IMR-90 (cell line): ENCODE measurements at regions not wholly inside any gene's neighbourhood (a gene's known extent, or its start where the extent isn't known, plus 50 kb on each side); places are given as distances from the start of the nearest gene placed in this dataset.

Experiments used
- ATAC-seq: fragments of 200-7000 bp; cut with Tn5 transposase; 2 replicates; pipeline ENCODE4 v1.9.1; 2020; ENCODE audit warnings: low read depth, mild to moderate bottlenecking, moderate library complexity
- BruUV-seq: library from RNA; stranded (reverse); fragments of 400-500 nt; replicated peaks from 2 replicates; lab custom pipeline; 2021; lab: Mats Ljungman, UMichigan
- CTCF ChIA-PET: fragments of 300-600 bp; formaldehyde crosslinking; extraction: SDS; loops from one replicate; lab custom pipeline; 2021; ENCODE audit warnings: antibody characterized with exemption; lab: Yijun Ruan, JAX
- POLR2A ChIA-PET: fragments of 300-600 bp; sonication (Branson Sonifier 250); formaldehyde crosslinking; loops from one replicate; lab custom pipeline; 2022; ENCODE audit warnings: antibody characterized with exemption; ENCODE audit not compliant: unreplicated experiment; lab: Charles Lee
- DNase-seq: peaks from one replicate; pipeline ENCODE4 v3.0.0; 2013
- H2AFZ ChIP-seq: replicated peaks from 2 replicates; pipeline ENCODE3; 2013; ENCODE audit warnings: low read length, mild to moderate bottlenecking; ENCODE audit not compliant: poor library complexity
- H2AK5ac ChIP-seq: 2 replicates; pipeline ENCODE4 v1.6.1; 2013; ENCODE audit warnings: low read depth, low read length, inconsistent platforms
- H2AK9ac ChIP-seq: replicated peaks from 2 replicates; pipeline ENCODE3; 2013; ENCODE audit warnings: mild to moderate bottlenecking, low read depth, low read length, moderate library complexity; ENCODE audit not compliant: poor library complexity
- H2BK120ac ChIP-seq: 2 replicates; pipeline ENCODE4 v1.6.1; 2013; ENCODE audit warnings: low read depth, low read length, inconsistent platforms
- H2BK15ac ChIP-seq: 3 replicates; pipeline ENCODE4 v1.6.1; 2013; ENCODE audit warnings: low read depth, low read length, inconsistent platforms
- H2BK20ac ChIP-seq: 2 replicates; pipeline ENCODE4 v1.6.1; 2013; ENCODE audit warnings: low read depth, mild to moderate bottlenecking, inconsistent platforms, low read length, moderate library complexity
- H2BK5ac ChIP-seq: 2 replicates; pipeline ENCODE4 v1.6.1; 2013; ENCODE audit warnings: mild to moderate bottlenecking, low read depth, low read length, inconsistent platforms; ENCODE audit not compliant: poor library complexity, severe bottlenecking
- H3K14ac ChIP-seq: replicated peaks from 2 replicates; pipeline ENCODE4 v1.6.1; 2013; ENCODE audit warnings: low read depth, low read length, inconsistent platforms
- H3K18ac ChIP-seq: 2 replicates; pipeline ENCODE4 v1.6.1; 2013; ENCODE audit warnings: low read depth, low read length, control low read depth
- H3K23ac ChIP-seq: 2 replicates; pipeline ENCODE4 v1.6.1; 2013; ENCODE audit warnings: low read depth, low read length, inconsistent platforms
- H3K27ac ChIP-seq: 2 replicates; pipeline ENCODE4 v1.5.1; 2013; ENCODE audit warnings: mild to moderate bottlenecking, control low read depth, low read length; ENCODE audit not compliant: insufficient read depth
- H3K27me3 ChIP-seq: 2 replicates; pipeline ENCODE4 v1.6.1; 2013; ENCODE audit warnings: low read length; ENCODE audit not compliant: control insufficient read depth, insufficient read depth
- H3K36me3 ChIP-seq: 2 replicates; pipeline ENCODE4 v1.6.1; 2013; ENCODE audit warnings: low read length, mixed read lengths; ENCODE audit not compliant: control insufficient read depth, insufficient read depth
- H3K4ac ChIP-seq: 2 replicates; pipeline ENCODE4 v1.6.1; 2013; ENCODE audit warnings: low read depth, low read length, inconsistent platforms
- H3K4me1 ChIP-seq: 2 replicates; pipeline ENCODE4 v1.6.1; 2013; ENCODE audit warnings: low read length, mixed read lengths; ENCODE audit not compliant: control insufficient read depth, insufficient read depth
- H3K4me2 ChIP-seq: 2 replicates; pipeline ENCODE4 v1.6.1; 2013; ENCODE audit warnings: low read depth, mild to moderate bottlenecking, control low read depth, low read length, moderate library complexity
- H3K4me3 ChIP-seq: 2 replicates; pipeline ENCODE4 v1.5.1; 2013; ENCODE audit warnings: low read depth, mild to moderate bottlenecking, control low read depth, low read length, moderate library complexity; ENCODE audit not compliant: insufficient read depth
- H3K56ac ChIP-seq: 2 replicates; pipeline ENCODE4 v1.6.1; 2013; ENCODE audit warnings: low read length, inconsistent platforms; ENCODE audit not compliant: insufficient read depth; ENCODE audit errors: extremely low read depth
- H3K79me1 ChIP-seq, 2 experiments: 2 replicates each; pipeline ENCODE4 v1.6.1; 2013; ENCODE audit warnings: low read length in 2 of 2, inconsistent platforms in 1 of 2, low read depth in 1 of 2
- H3K9ac ChIP-seq: 2 replicates; pipeline ENCODE4 v1.6.1; 2013; ENCODE audit warnings: low read depth, low read length, control low read depth
- H3K9me1 ChIP-seq: 2 replicates; pipeline ENCODE4 v1.6.1; 2013; ENCODE audit warnings: low read length, inconsistent platforms; ENCODE audit not compliant: insufficient read depth
- H3K9me3 ChIP-seq: 2 replicates; pipeline ENCODE4 v1.6.1; 2013; ENCODE audit warnings: low read length; ENCODE audit not compliant: control insufficient read depth, insufficient read depth
- H4K20me1 ChIP-seq: 2 replicates; pipeline ENCODE4 v1.6.1; 2013; ENCODE audit warnings: low read length, inconsistent platforms; ENCODE audit not compliant: insufficient read depth
- H4K5ac ChIP-seq: 2 replicates; pipeline ENCODE4 v1.6.1; 2013; ENCODE audit warnings: mild to moderate bottlenecking, low read depth, low read length, control low read depth
- H4K8ac ChIP-seq, 2 experiments: 2 replicates each; pipeline ENCODE4 v1.6.1; 2013; ENCODE audit warnings: low read depth in 2 of 2, low read length in 2 of 2, control low read depth in 1 of 2, inconsistent platforms in 1 of 2
- H4K91ac ChIP-seq: 2 replicates; pipeline ENCODE4 v1.6.1; 2013; ENCODE audit warnings: low read depth, low read length, inconsistent platforms; ENCODE audit not compliant: insufficient read depth
- BHLHE40 ChIP-seq: fragments of 150-350 bp; IDR thresholded peaks from 2 replicates; pipeline ENCODE4 v1.6.1; 2016; ENCODE audit warnings: mild to moderate bottlenecking, low read depth, low read length
- CEBPB ChIP-seq: IDR thresholded peaks from 2 replicates; pipeline ENCODE4 v1.6.1; 2012; ENCODE audit warnings: low read depth, low read length, improper control_type of control experiment
- CHD1 ChIP-seq: IDR thresholded peaks from 2 replicates; pipeline ENCODE4 v1.6.1; 2012; ENCODE audit warnings: low read depth, low read length, improper control_type of control experiment
- FOS ChIP-seq: fragments of 150-350 bp; IDR thresholded peaks from 2 replicates; pipeline ENCODE4 v1.6.1; 2016; ENCODE audit warnings: low read depth, low read length
- MAFK ChIP-seq: IDR thresholded peaks from 2 replicates; pipeline ENCODE4 v1.6.1; 2012; ENCODE audit warnings: low read depth, low read length, improper control_type of control experiment
- MAZ ChIP-seq: IDR thresholded peaks from 2 replicates; pipeline ENCODE4 v1.6.1; 2012; ENCODE audit warnings: low read depth, mild to moderate bottlenecking, low read length, improper control_type of control experiment, moderate library complexity, borderline replicate concordance
- MXI1 ChIP-seq: IDR thresholded peaks from 2 replicates; pipeline ENCODE4 v1.6.1; 2012; ENCODE audit warnings: low read depth, mild to moderate bottlenecking, low read length, moderate library complexity, borderline replicate concordance
- NFE2L2 ChIP-seq: fragments of 150-350 bp; IDR thresholded peaks from 2 replicates; pipeline ENCODE4 v1.6.1; 2016; ENCODE audit warnings: low read depth, mild to moderate bottlenecking, low read length
- POLR2A ChIP-seq: IDR thresholded peaks from 2 replicates; pipeline ENCODE4 v1.6.1; 2012; ENCODE audit warnings: mild to moderate bottlenecking, low read depth, low read length
- RAD21 ChIP-seq: IDR thresholded peaks from 2 replicates; pipeline ENCODE4 v1.6.1; 2012; ENCODE audit warnings: low read length, improper control_type of control experiment
- RCOR1 ChIP-seq: IDR thresholded peaks from 2 replicates; pipeline ENCODE4 v1.6.1; 2012; ENCODE audit warnings: mild to moderate bottlenecking, low read length, improper control_type of control experiment; ENCODE audit not compliant: insufficient replicate concordance
- RFX5 ChIP-seq: IDR thresholded peaks from 2 replicates; pipeline ENCODE4 v1.8.0; 2012; ENCODE audit warnings: low read depth, mild to moderate bottlenecking, low read length, moderate library complexity
- SMC3 ChIP-seq: fragments of 150-350 bp; IDR thresholded peaks from 2 replicates; pipeline ENCODE4 v1.6.1; 2016; ENCODE audit warnings: low read depth, mild to moderate bottlenecking, antibody characterized with exemption, low read length, moderate library complexity
- WGBS, 2 experiments: methylation state at CpG; one replicate each; pipeline versions ENCODE4 v1.1.5 to v1.1.7; 2013; ENCODE audit warnings: missing lambda C conversion rate in 2 of 2; ENCODE audit not compliant: insufficient read length in 1 of 2; ENCODE audit errors: extremely low coverage in 2 of 2; 5-methylcytosine and 5-hydroxymethylcytosine counted together
- dilution Hi-C: fragments of 300-500 bp; cut with HindIII; formaldehyde crosslinking; loops from one replicate; pipeline ENCODE4 v1.14.3; 2018; ENCODE audit warnings: low sequenced_read_pairs; ENCODE audit not compliant: unreplicated experiment
- in situ Hi-C: fragments of 300-500 bp; cut with MboI; formaldehyde crosslinking; loops from 3 replicates; pipeline ENCODE4 v1.14.3; 2019; ENCODE audit warnings: low sequenced_read_pairs, inconsistent platforms, mixed read lengths
- intact Hi-C: fragments of 100-400 bp; cut with micrococcal nuclease; formaldehyde crosslinking; loops from 2 replicates; pipeline ENCODE4 v1.10.0; 2022
- TF ChIP-seq, protein P1 (sequence below): fragments of 150-350 bp; IDR thresholded peaks from 2 replicates; pipeline ENCODE4 v1.6.1; 2016; ENCODE audit warnings: low read depth, mild to moderate bottlenecking, low read length, moderate library complexity, borderline replicate concordance
- TF ChIP-seq, protein P2 (sequence below): conservative IDR thresholded peaks from 2 replicates; pipeline ENCODE4 v1.5.1; 2012; ENCODE audit warnings: mild to moderate bottlenecking, low read depth, low read length, improper control_type of control experiment
- TF ChIP-seq, protein P3 (sequence below): fragments of 150-350 bp; IDR thresholded peaks from 2 replicates; pipeline ENCODE4 v1.6.1; 2017; ENCODE audit warnings: mild to moderate bottlenecking, antibody characterized with exemption, low read length, low read depth

DNA sequence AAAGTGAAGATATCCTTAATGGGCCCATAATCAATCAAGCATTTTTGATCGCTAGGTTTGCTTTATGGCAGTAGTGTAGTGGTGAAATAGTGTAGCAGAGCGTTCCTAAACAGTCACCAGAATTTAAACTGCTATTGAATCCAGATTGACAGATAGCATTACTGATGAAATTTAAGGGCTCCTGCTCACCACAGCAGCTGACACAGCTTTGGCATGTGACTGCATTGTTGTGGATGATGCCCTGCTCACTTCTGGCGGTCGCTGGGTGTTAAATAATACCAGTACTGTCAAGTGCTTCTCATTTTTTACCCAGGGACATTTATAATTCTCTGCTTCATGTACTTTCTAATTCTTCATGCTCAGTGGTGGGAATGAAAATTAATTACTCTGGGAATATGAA, 102.0 kb upstream of the ARHGAP24 start:
- in situ Hi-C loops, result no loop called here
- no peak for TF ChIP-seq RAD21
- no peak for TF ChIP-seq MAFK
- TF ChIP-seq, protein P1, sequence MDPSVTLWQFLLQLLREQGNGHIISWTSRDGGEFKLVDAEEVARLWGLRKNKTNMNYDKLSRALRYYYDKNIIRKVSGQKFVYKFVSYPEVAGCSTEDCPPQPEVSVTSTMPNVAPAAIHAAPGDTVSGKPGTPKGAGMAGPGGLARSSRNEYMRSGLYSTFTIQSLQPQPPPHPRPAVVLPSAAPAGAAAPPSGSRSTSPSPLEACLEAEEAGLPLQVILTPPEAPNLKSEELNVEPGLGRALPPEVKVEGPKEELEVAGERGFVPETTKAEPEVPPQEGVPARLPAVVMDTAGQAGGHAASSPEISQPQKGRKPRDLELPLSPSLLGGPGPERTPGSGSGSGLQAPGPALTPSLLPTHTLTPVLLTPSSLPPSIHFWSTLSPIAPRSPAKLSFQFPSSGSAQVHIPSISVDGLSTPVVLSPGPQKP, result no peak
- no peak for TF ChIP-seq SMC3
- TF ChIP-seq CHD1, result no peak
- TF ChIP-seq, protein P2, sequence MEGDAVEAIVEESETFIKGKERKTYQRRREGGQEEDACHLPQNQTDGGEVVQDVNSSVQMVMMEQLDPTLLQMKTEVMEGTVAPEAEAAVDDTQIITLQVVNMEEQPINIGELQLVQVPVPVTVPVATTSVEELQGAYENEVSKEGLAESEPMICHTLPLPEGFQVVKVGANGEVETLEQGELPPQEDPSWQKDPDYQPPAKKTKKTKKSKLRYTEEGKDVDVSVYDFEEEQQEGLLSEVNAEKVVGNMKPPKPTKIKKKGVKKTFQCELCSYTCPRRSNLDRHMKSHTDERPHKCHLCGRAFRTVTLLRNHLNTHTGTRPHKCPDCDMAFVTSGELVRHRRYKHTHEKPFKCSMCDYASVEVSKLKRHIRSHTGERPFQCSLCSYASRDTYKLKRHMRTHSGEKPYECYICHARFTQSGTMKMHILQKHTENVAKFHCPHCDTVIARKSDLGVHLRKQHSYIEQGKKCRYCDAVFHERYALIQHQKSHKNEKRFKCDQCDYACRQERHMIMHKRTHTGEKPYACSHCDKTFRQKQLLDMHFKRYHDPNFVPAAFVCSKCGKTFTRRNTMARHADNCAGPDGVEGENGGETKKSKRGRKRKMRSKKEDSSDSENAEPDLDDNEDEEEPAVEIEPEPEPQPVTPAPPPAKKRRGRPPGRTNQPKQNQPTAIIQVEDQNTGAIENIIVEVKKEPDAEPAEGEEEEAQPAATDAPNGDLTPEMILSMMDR, result no peak
- TF ChIP-seq, protein P3, sequence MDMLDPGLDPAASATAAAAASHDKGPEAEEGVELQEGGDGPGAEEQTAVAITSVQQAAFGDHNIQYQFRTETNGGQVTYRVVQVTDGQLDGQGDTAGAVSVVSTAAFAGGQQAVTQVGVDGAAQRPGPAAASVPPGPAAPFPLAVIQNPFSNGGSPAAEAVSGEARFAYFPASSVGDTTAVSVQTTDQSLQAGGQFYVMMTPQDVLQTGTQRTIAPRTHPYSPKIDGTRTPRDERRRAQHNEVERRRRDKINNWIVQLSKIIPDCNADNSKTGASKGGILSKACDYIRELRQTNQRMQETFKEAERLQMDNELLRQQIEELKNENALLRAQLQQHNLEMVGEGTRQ, result no peak
- no peak for TF ChIP-seq MAZ
- no peak for TF ChIP-seq CEBPB
- no peak for TF ChIP-seq NFE2L2
- TF ChIP-seq POLR2A, result no peak
- no peak for TF ChIP-seq RCOR1
- no peak for TF ChIP-seq FOS
- TF ChIP-seq RFX5, result no peak
- TF ChIP-seq MXI1, result no peak
- no peak for TF ChIP-seq BHLHE40
- H3K27ac ChIP-seq, result no peak overlapping the region

More for the DNA sequence above, 102.0 kb upstream of the ARHGAP24 start:
- H3K4me3 ChIP-seq, result no peak overlapping the region
- DNase-seq, result no peak
- no peak overlapping the region for H4K91ac ChIP-seq
- no peak overlapping the region for H4K5ac ChIP-seq
- no peak overlapping the region for H3K4me2 ChIP-seq
- no peak overlapping the region for H3K18ac ChIP-seq
- H2BK5ac ChIP-seq, result no peak overlapping the region
- H3K9me3 ChIP-seq, result no peaks in the 10 kb centered on the region
- no TSS peak for BruUV-seq
- H3K27me3 ChIP-seq, result no peaks in the 10 kb centered on the region; the same call in 1 of the 2 replicates
- H3K36me3 ChIP-seq, result no peaks in the 10 kb centered on the region
- WGBS, 2 experiments, result no CpG with 5 or more reads among the region's 4 CpGs
- no peaks in the 10 kb centered on the region for H3K79me1 ChIP-seq
- H2BK15ac ChIP-seq, result no peak overlapping the region
- no peak overlapping the region for H3K9ac ChIP-seq
- no peak overlapping the region for H3K14ac ChIP-seq
- H3K9me1 ChIP-seq, result no peaks in the 10 kb centered on the region
- H2AFZ ChIP-seq, result no peak overlapping the region
- H3K4me1 ChIP-seq, result no peaks in the 10 kb centered on the region
- H3K4ac ChIP-seq, result no peak overlapping the region
- H3K56ac ChIP-seq, result no peak overlapping the region
- CTCF ChIA-PET, result interaction anchor here (0.5 kb wide), 1 partner anchor 603 kb away, joined by 5 read pairs; no protein-coding TSS in a partner anchor
- no peak overlapping the region for H4K8ac ChIP-seq
- no peak for ATAC-seq
- POLR2A ChIA-PET, result no interaction called here
- H2BK120ac ChIP-seq, result no peak overlapping the region
- no peak overlapping the region for H2BK20ac ChIP-seq
- no peak overlapping the region for H2AK9ac ChIP-seq
- intact Hi-C loops, result loop anchor here (10.0 kb wide), 1 partner anchor 592 kb away; no protein-coding TSS in a partner anchor
- no peaks in the 10 kb centered on the region for H4K20me1 ChIP-seq
- H2AK5ac ChIP-seq, result no peak overlapping the region
- H3K23ac ChIP-seq, result no peak overlapping the region
- dilution Hi-C loops, result no loop called here
